HepG2 (cell line): ENCODE measurements at regions not wholly inside any gene's neighbourhood (a gene's known extent, or its start where the extent isn't known, plus 50 kb on each side); places are given as distances from the start of the nearest gene placed in this dataset.
A peak's percentile ranks its signal among the peaks of the same experiment; 100 is the strongest.

Source experiments
- ATAC-seq: fragments of 200-7000 bp; cut with Tn5 transposase; 3 replicates; pipeline ENCODE4 v1.9.1; 2020; ENCODE audit warnings: mild to moderate bottlenecking, moderate library complexity
- BruUV-seq: library from RNA; stranded (reverse); fragments of 400-500 nt; replicated peaks from 2 replicates; lab custom pipeline; 2021; lab: Mats Ljungman, UMichigan
- CTCF ChIA-PET: fragments of 300-600 bp; formaldehyde crosslinking; extraction: SDS; loops from one replicate; lab custom pipeline; 2021; ENCODE audit warnings: low total read pairs, inconsistent platforms, low intra/inter-chr PET ratio; lab: Yijun Ruan, JAX
- POLR2A ChIA-PET: fragments of 350-600 bp; sonication (Branson Sonifier 250); formaldehyde crosslinking; loops from one replicate; lab custom pipeline; 2020; ENCODE audit warnings: antibody characterized with exemption, inconsistent platforms; lab: Yijun Ruan, JAX
- DNase-seq: peaks from one replicate; pipeline ENCODE4 v3.0.0-alpha.2; 2015; ENCODE audit warnings: low spot score
- FAIRE-seq: peaks from 3 replicates; lab custom pipeline; 2011; peaks lifted over from hg19 to GRCh38; lab: Jason Lieb, UNC
- H2AFZ ChIP-seq: one replicate; pipeline ENCODE4 v1.6.1; 2011; ENCODE audit warnings: low read length, inconsistent platforms
- H3K27ac ChIP-seq: fragments of 300-600 bp; 3 replicates; pipeline ENCODE4 v1.8.0; 2011; ENCODE audit warnings: mixed run types, mild to moderate bottlenecking, mixed read lengths, low read length, inconsistent platforms; ENCODE audit not compliant: insufficient read depth; ENCODE audit errors: extremely low read length
- H3K27me3 ChIP-seq, 2 experiments: fragments of 200-600 bp in 1 of 2; 2 replicates in 1 of 2; 3 replicates in 1 of 2; pipeline versions ENCODE4 v1.6.0 to v1.8.0; 2011; ENCODE audit warnings: low read length in 2 of 2, mild to moderate bottlenecking in 2 of 2, moderate library complexity in 2 of 2, inconsistent platforms in 1 of 2; ENCODE audit not compliant: insufficient read depth in 2 of 2, control insufficient read depth in 1 of 2
- H3K36me3 ChIP-seq, 2 experiments: fragments of 200-600 bp in 1 of 2; replicated peaks in 1 of 2; 2 replicates in 1 of 2; 3 replicates in 1 of 2; pipeline versions ENCODE4 v1.5.1 to v1.8.0; 2011; ENCODE audit warnings: low read length in 2 of 2, inconsistent platforms in 1 of 2; ENCODE audit not compliant: insufficient read depth in 2 of 2, control insufficient read depth in 1 of 2
- H3K4me1 ChIP-seq: 2 replicates; pipeline ENCODE4 v1.5.1; 2012; ENCODE audit warnings: low read length, inconsistent platforms; ENCODE audit not compliant: insufficient read depth
- H3K4me2 ChIP-seq: 2 replicates; pipeline ENCODE4 v1.6.0; 2011; ENCODE audit warnings: low read depth, low read length, inconsistent platforms
- H3K4me3 ChIP-seq, 3 experiments: fragments of 200-600 bp in 1 of 3; sonication (generic), shearing (Covaris generic) in 1 of 3; replicated peaks in 1 of 3; 2 replicates each; pipeline ENCODE4 v1.5.1; 2011 to 2016; ENCODE audit warnings: low read length in 3 of 3, inconsistent platforms in 2 of 3, low read depth in 2 of 3, mild to moderate bottlenecking in 2 of 3, control low read depth in 1 of 3, mixed read lengths in 1 of 3; ENCODE audit not compliant: insufficient read depth in 1 of 3
- H3K79me2 ChIP-seq: one replicate; pipeline ENCODE4 v1.6.1; 2011; ENCODE audit warnings: low read length, inconsistent platforms; ENCODE audit not compliant: insufficient read depth
- H3K9ac ChIP-seq: 2 replicates; pipeline ENCODE4 v1.6.0; 2011; ENCODE audit warnings: mild to moderate bottlenecking, low read depth, low read length, inconsistent platforms; ENCODE audit not compliant: insufficient read depth
- H3K9me3 ChIP-seq: 2 replicates; pipeline ENCODE4 v1.5.1; 2012; ENCODE audit warnings: mild to moderate bottlenecking, low read length
- H4K20me1 ChIP-seq: 2 replicates; pipeline ENCODE4 v1.6.0; 2011; ENCODE audit warnings: inconsistent platforms, mild to moderate bottlenecking, low read length, moderate library complexity; ENCODE audit not compliant: insufficient read depth
- KDM4B ChIP-seq: sonication (generic); formaldehyde crosslinking; IDR thresholded peaks from 2 replicates; pipeline ENCODE4 v1.4.0; 2020; ENCODE audit warnings: missing genetic modification reagents
- MNT ChIP-seq: fragments of 450-650 bp; IDR thresholded peaks from 2 replicates; pipeline ENCODE4 v1.6.1; 2016
- RERE ChIP-seq: IDR thresholded peaks from 2 replicates; pipeline ENCODE4 v1.6.1; 2016; ENCODE audit warnings: low read depth, missing genetic modification reagents, missing compliant biosample characterization
- ZNF230 ChIP-seq: sonication (generic); formaldehyde crosslinking; IDR thresholded peaks from 2 replicates; pipeline ENCODE4 v1.4.0; 2020; ENCODE audit warnings: mild to moderate bottlenecking, missing genetic modification reagents
- ZNF800 ChIP-seq: sonication (generic); formaldehyde crosslinking; IDR thresholded peaks from 2 replicates; pipeline ENCODE4 v1.4.0; 2020; ENCODE audit warnings: missing genetic modification reagents
- WGBS: methylation state at CpG from one replicate; pipeline ENCODE4 v1.1.6; 2017; ENCODE audit warnings: low lambda C conversion rate; 5-methylcytosine and 5-hydroxymethylcytosine counted together
- in situ Hi-C: cut with HindIII; loops from 2 replicates; pipeline ENCODE4 v1.10.0; 2017; ENCODE audit warnings: low pct_unique_long_range_greater_than_20kb; ENCODE audit not compliant: extremely low pct_ligation_motif_present
- intact Hi-C: fragments of 100-400 bp; cut with micrococcal nuclease; formaldehyde crosslinking; loops from one replicate; pipeline ENCODE4 v1.10.0; 2022; ENCODE audit not compliant: unreplicated experiment

GRCh38 chr2:2866459-2866858 is 511.2 kb downstream of the EIPR1 start:
- BruUV-seq = no TSS peak
- no peak overlapping the region for H2AFZ ChIP-seq
- H3K9me3 ChIP-seq = no peaks in the 10 kb centered on the region
- no peaks in the 10 kb centered on the region for H4K20me1 ChIP-seq
- no peaks in the 10 kb centered on the region for H3K79me2 ChIP-seq
- intact Hi-C loops = no loop called here
- in situ Hi-C loops = no loop called here
- H3K27me3 ChIP-seq = peaks cover 2 to 42% of the 10 kb centered on the region in 2 experiments; a peak in 4 of 5 replicates
- H3K9ac ChIP-seq = no peak overlapping the region
- ChIA-PET CTCF (no interaction called here), POLR2A (no interaction called here)
- ATAC-seq (no peak), FAIRE-seq (no peak), DNase-seq (no peak)
- H3K27ac ChIP-seq = no peak overlapping the region
- no peaks in the 10 kb centered on the region for H3K36me3 ChIP-seq
- TF ChIP-seq ZNF800 (CRISPR knock-in tag) = no peak
- TF ChIP-seq ZNF230 (CRISPR knock-in tag) = no peak
- no peak for TF ChIP-seq KDM4B
- no peak for TF ChIP-seq RERE
- TF ChIP-seq MNT = peak; percentile 86
- whole genome bisulfite sequencing = 45% methylated on average over 13 of the region's 14 CpGs
- no peaks in the 10 kb centered on the region for H3K4me1 ChIP-seq
- no peak overlapping the region for H3K4me2 ChIP-seq
- H3K4me3 ChIP-seq = no peak overlapping the region
